SK-N-SH (cell line): ENCODE measurements at regions not wholly inside any gene's neighbourhood (a gene's known extent, or its start where the extent isn't known, plus 50 kb on each side); places are given as distances from the start of the nearest gene placed in this dataset.
A peak's percentile ranks its signal among the peaks of the same experiment; 100 is the strongest.

Experiments used
- CTCF ChIA-PET: fragments of 300-600, 350-600 bp; formaldehyde crosslinking; extraction: SDS; loops from one replicate; lab custom pipeline; 2021; lab: Yijun Ruan, JAX
- POLR2A ChIA-PET: fragments of 350-600 bp; sonication (Branson Sonifier 250); formaldehyde crosslinking; extraction: SDS; loops from one replicate; lab custom pipeline; 2020; ENCODE audit warnings: antibody characterized with exemption, inconsistent platforms; lab: Yijun Ruan, JAX
- DNase-seq: peaks from one replicate; pipeline ENCODE4 v3.0.0; 2012
- H2AFZ ChIP-seq: fragments of 200-600 bp; sonication (generic); 2 replicates; pipeline ENCODE4 v1.8.1; 2016; ENCODE audit warnings: antibody characterized with exemption, mild to moderate bottlenecking, low read depth
- H3F3A ChIP-seq: fragments of 200-600 bp; sonication (generic); replicated peaks from 2 replicates; pipeline ENCODE3; 2016; ENCODE audit warnings: antibody characterized with exemption, mild to moderate bottlenecking; ENCODE audit not compliant: insufficient read depth
- H3K27ac ChIP-seq, 2 experiments: fragments of 200-500 bp in 1 of 2; fragments of 200-600 bp in 1 of 2; sonication (Bioruptor generic) in 1 of 2; sonication (generic), shearing (Covaris generic) in 1 of 2; 2 replicates each; pipeline versions ENCODE4 v1.5.1 to v1.6.1; 2014 to 2016; ENCODE audit warnings: low read depth in 2 of 2, inconsistent platforms in 1 of 2, low read length in 1 of 2, mild to moderate bottlenecking in 1 of 2, mixed read lengths in 1 of 2
- H3K27me3 ChIP-seq: fragments of 200-600 bp; sonication (generic), shearing (Covaris generic); 2 replicates; pipeline ENCODE4 v1.6.1; 2016; ENCODE audit warnings: mixed run types; ENCODE audit not compliant: insufficient read depth
- H3K36me3 ChIP-seq, 2 experiments: fragments of 200-500 bp in 1 of 2; fragments of 200-600 bp in 1 of 2; sonication (Bioruptor generic) in 1 of 2; sonication (generic) in 1 of 2; replicated peaks in 1 of 2; 2 replicates each; pipeline versions ENCODE3 to v1.5.1; 2014 to 2016; ENCODE audit warnings: low read length in 1 of 2, mild to moderate bottlenecking in 1 of 2; ENCODE audit not compliant: insufficient read depth in 2 of 2, control insufficient read depth in 1 of 2
- H3K4me1 ChIP-seq, 2 experiments: fragments of 200-500 bp in 1 of 2; fragments of 200-600 bp in 1 of 2; sonication (Bioruptor generic) in 1 of 2; sonication (generic), shearing (Covaris generic) in 1 of 2; 2 replicates each; pipeline versions ENCODE4 v1.5.1 to v1.6.1; 2014 to 2016; ENCODE audit warnings: low read depth in 1 of 2, low read length in 1 of 2, mixed run types in 1 of 2; ENCODE audit not compliant: insufficient read depth in 2 of 2, control insufficient read depth in 1 of 2
- H3K4me2 ChIP-seq: fragments of 200-600 bp; sonication (generic), shearing (Covaris generic); 2 replicates; pipeline ENCODE4 v1.6.1; 2017; ENCODE audit warnings: mixed run types
- H3K4me3 ChIP-seq, 2 experiments: fragments of 200-500 bp in 1 of 2; fragments of 200-600 bp in 1 of 2; sonication (Bioruptor generic) in 1 of 2; sonication (generic), shearing (Covaris generic) in 1 of 2; 2 replicates each; pipeline versions ENCODE4 v1.5.1 to v1.8.1; 2014 to 2016; ENCODE audit warnings: low read depth in 2 of 2, inconsistent platforms in 1 of 2, low read length in 1 of 2, mild to moderate bottlenecking in 1 of 2, mixed read lengths in 1 of 2, moderate library complexity in 1 of 2
- H3K79me2 ChIP-seq: fragments of 200-600 bp; sonication (generic); 2 replicates; pipeline ENCODE4 v1.8.1; 2017; ENCODE audit warnings: mild to moderate bottlenecking; ENCODE audit not compliant: insufficient read depth
- H3K9ac ChIP-seq: fragments of 200-600 bp; sonication (generic); 2 replicates; pipeline ENCODE4 v1.6.1; 2017; ENCODE audit warnings: mixed run types
- H3K9me2 ChIP-seq: fragments of 200-600 bp; sonication (generic); 2 replicates; pipeline ENCODE4 v1.6.1; 2017; ENCODE audit warnings: mixed run types
- H3K9me3 ChIP-seq: fragments of 200-600 bp; sonication (generic); 2 replicates; pipeline ENCODE4 v1.6.1; 2017; ENCODE audit warnings: mixed run types, mild to moderate bottlenecking, moderate library complexity
- H4K20me1 ChIP-seq: fragments of 200-600 bp; sonication (generic); 2 replicates; pipeline ENCODE4 v1.6.1; 2017; ENCODE audit warnings: mild to moderate bottlenecking, mixed run types; ENCODE audit not compliant: insufficient read depth
- CHD2 ChIP-seq: fragments of 150-350 bp; IDR thresholded peaks from 2 replicates; pipeline ENCODE4 v1.6.1; 2018; ENCODE audit warnings: low read length; ENCODE audit not compliant: partially characterized antibody
- EP300 ChIP-seq, 2 experiments: IDR thresholded peaks; 2 replicates each; pipeline versions ENCODE4 v1.4.0 to v1.6.1; 2012; ENCODE audit warnings: borderline replicate concordance in 1 of 2, low read depth in 1 of 2, low read length in 1 of 2
- EZH2phosphoT487 ChIP-seq: fragments of 200-600 bp; sonication (generic); IDR thresholded peaks from 2 replicates; pipeline ENCODE4 v1.6.1; 2017; ENCODE audit warnings: low read depth, mixed run types, mild to moderate bottlenecking, antibody characterized with exemption, moderate library complexity, borderline replicate concordance
- FOSL2 ChIP-seq: IDR thresholded peaks from 2 replicates; pipeline ENCODE4 v1.4.0; 2012; ENCODE audit warnings: low read depth, mild to moderate bottlenecking, moderate library complexity, borderline replicate concordance
- GABPA ChIP-seq: IDR thresholded peaks from 2 replicates; pipeline ENCODE4 v1.4.0; 2012; ENCODE audit warnings: low read depth, mild to moderate bottlenecking
- IRF3 ChIP-seq: fragments of 150-350 bp; IDR thresholded peaks from 2 replicates; pipeline ENCODE4 v1.6.1; 2016; ENCODE audit warnings: mild to moderate bottlenecking, low read depth, low read length
- JUND ChIP-seq: IDR thresholded peaks from 2 replicates; pipeline ENCODE4 v1.4.0; 2012
- MEF2A ChIP-seq: IDR thresholded peaks from 2 replicates; pipeline ENCODE4 v1.4.0; 2012; ENCODE audit warnings: low read depth, borderline replicate concordance
- NRF1 ChIP-seq: IDR thresholded peaks from 2 replicates; pipeline ENCODE4 v1.6.1; 2012; ENCODE audit warnings: low read depth, mild to moderate bottlenecking, low read length
- POLR2AphosphoS5 ChIP-seq: IDR thresholded peaks from 2 replicates; pipeline ENCODE4 v1.6.1; 2012; ENCODE audit warnings: low read depth, low read length
- REST ChIP-seq: IDR thresholded peaks from 2 replicates; pipeline ENCODE4 v1.6.1; 2012; ENCODE audit warnings: mild to moderate bottlenecking, low read depth, low read length, moderate library complexity
- SIN3A ChIP-seq: IDR thresholded peaks from 2 replicates; pipeline ENCODE4 v1.6.1; 2012; ENCODE audit warnings: low read depth, mild to moderate bottlenecking, low read length, moderate library complexity, borderline replicate concordance
- SMC3 ChIP-seq: IDR thresholded peaks from 2 replicates; pipeline ENCODE4 v1.6.1; 2012; ENCODE audit warnings: low read depth, low read length, improper control_type of control experiment
- TEAD4 ChIP-seq: IDR thresholded peaks from 2 replicates; pipeline ENCODE4 v1.4.0; 2012; ENCODE audit warnings: mild to moderate bottlenecking, borderline replicate concordance; ENCODE audit not compliant: insufficient read depth
- YY1 ChIP-seq: IDR thresholded peaks from 2 replicates; pipeline ENCODE4 v1.4.0; 2012; ENCODE audit warnings: low read depth, mild to moderate bottlenecking
- WGBS: methylation state at CpG from one replicate; pipeline ENCODE4 v1.1.6; 2017; ENCODE audit warnings: low lambda C conversion rate; 5-methylcytosine and 5-hydroxymethylcytosine counted together
- TF ChIP-seq, protein P1 (sequence below): fragments of 150-350 bp; IDR thresholded peaks from 2 replicates; pipeline ENCODE4 v1.6.1; 2017; ENCODE audit warnings: antibody characterized with exemption, low read length, low read depth, borderline replicate concordance

GRCh38 chr4:180960743-180961401 is 1282.3 kb upstream of the TENM3 start (continued):
- TF ChIP-seq IRF3: no peak
- TF ChIP-seq REST: no peak
- peak; percentile 46; the same call in 1 of the 2 replicates for TF ChIP-seq SMC3
- TF ChIP-seq POLR2AphosphoS5: no peak
- TF ChIP-seq TEAD4: no peak
- TF ChIP-seq GABPA: no peak
- no peak for TF ChIP-seq JUND
- peak in 1 of 2 experiments; percentile 79; a peak in 1 of 4 replicates for TF ChIP-seq EP300 (IDR thresholded peaks at IDR 0.05; ENCODE audit: borderline replicate concordance in 1 of 2, low read depth in 1 of 2, low read length in 1 of 2)
- no peak for TF ChIP-seq YY1
- TF ChIP-seq FOSL2: no peak
- TF ChIP-seq, protein P1, sequence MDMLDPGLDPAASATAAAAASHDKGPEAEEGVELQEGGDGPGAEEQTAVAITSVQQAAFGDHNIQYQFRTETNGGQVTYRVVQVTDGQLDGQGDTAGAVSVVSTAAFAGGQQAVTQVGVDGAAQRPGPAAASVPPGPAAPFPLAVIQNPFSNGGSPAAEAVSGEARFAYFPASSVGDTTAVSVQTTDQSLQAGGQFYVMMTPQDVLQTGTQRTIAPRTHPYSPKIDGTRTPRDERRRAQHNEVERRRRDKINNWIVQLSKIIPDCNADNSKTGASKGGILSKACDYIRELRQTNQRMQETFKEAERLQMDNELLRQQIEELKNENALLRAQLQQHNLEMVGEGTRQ: no peak
- TF ChIP-seq MEF2A: no peak
- TF ChIP-seq CHD2: no peak
- no peak for TF ChIP-seq NRF1
- TF ChIP-seq SIN3A: no peak

GRCh38 chr4:180962268-180962667 is 1280.9 kb upstream of the TENM3 start:
- CTCF ChIA-PET: interaction anchor here (0.7 to 6.9 kb wide), 4 partner anchors 30 to 1316 kb away, joined by 3 to 47 read pairs (median 8); no protein-coding TSS in a partner anchor

More at GRCh38 chr4:180962268-180962667, 1280.9 kb upstream of the TENM3 start:
- H3K9me2 ChIP-seq: no peaks in the 10 kb centered on the region
- TF ChIP-seq GABPA: no peak
- no peak for TF ChIP-seq SMC3
- TF ChIP-seq EP300 (IDR thresholded peaks at IDR 0.05; ENCODE audit: borderline replicate concordance in 1 of 2, low read depth in 1 of 2, low read length in 1 of 2): no peak
- TF ChIP-seq FOSL2: no peak
- no peak for TF ChIP-seq EZH2phosphoT487
- no peak for TF ChIP-seq MEF2A
- H3K27ac ChIP-seq: peak overlapping the region in 1 of 2 experiments; percentile 96; a peak in 2 of 4 replicates
- H4K20me1 ChIP-seq: no peaks in the 10 kb centered on the region
- no peak for DNase-seq
- POLR2A ChIA-PET: no interaction called here
- H3K4me1 ChIP-seq: peaks cover 0 to 11% of the 10 kb centered on the region in 2 experiments; a peak in 2 of 4 replicates
- H3K9ac ChIP-seq: no peak overlapping the region
- no peak overlapping the region for H2AFZ ChIP-seq
- H3K9me3 ChIP-seq: no peaks in the 10 kb centered on the region
- H3F3A ChIP-seq: no peaks in the 10 kb centered on the region
- H3K36me3 ChIP-seq: no peaks in the 10 kb centered on the region
- no peaks in the 10 kb centered on the region for H3K79me2 ChIP-seq
- no peaks in the 10 kb centered on the region for H3K27me3 ChIP-seq
- no peak overlapping the region for H3K4me2 ChIP-seq
- H3K4me3 ChIP-seq: no peak overlapping the region
- WGBS: 44% methylated on average over 3 of the region's 3 CpGs
